Psoas muscle (tissue), 7 donors: ENCODE measurements at regions not wholly inside any gene's neighbourhood (a gene's known extent, or its start where the extent isn't known, plus 50 kb on each side); places are given as distances from the start of the nearest gene placed in this dataset.
A peak's percentile ranks its signal among the peaks of the same experiment; 100 is the strongest.

Experiments used
- ATAC-seq, 4 donors: fragments of 200-7000 bp; cut with Tn5 transposase; one replicate each; pipeline ENCODE4 v1.9.1; 2020; ENCODE audit warnings: moderate library complexity in 3 of 4, mild to moderate bottlenecking in 2 of 4
- DNase-seq, 2 donors: peaks; one replicate each; pipeline ENCODE4 v3.0.0-alpha.2; 2020
- H3K27ac ChIP-seq: fragments of 200-600 bp; one replicate; pipeline ENCODE4 v1.8.0; 2022
- H3K27me3 ChIP-seq, 3 donors: fragments of 200-600 bp in 1 of 3; one replicate each; pipeline versions ENCODE4 v1.6.1 to v1.8.0; 2013 to 2022; ENCODE audit warnings: low read length in 2 of 3, mild to moderate bottlenecking in 2 of 3, moderate library complexity in 1 of 3; ENCODE audit not compliant: insufficient read depth in 3 of 3
- H3K36me3 ChIP-seq, 2 donors: fragments of 200-600 bp in 1 of 2; one replicate each; pipeline versions ENCODE4 v1.6.1 to v1.8.0; 2013 to 2022; ENCODE audit warnings: low read depth in 1 of 2, mild to moderate bottlenecking in 1 of 2, moderate library complexity in 1 of 2; ENCODE audit not compliant: insufficient read depth in 1 of 2
- H3K4me1 ChIP-seq: fragments of 200-600 bp; one replicate; pipeline ENCODE4 v1.8.0; 2022
- H3K4me3 ChIP-seq: fragments of 200-600 bp; one replicate; pipeline ENCODE4 v1.8.0; 2022; ENCODE audit warnings: mild to moderate bottlenecking
- H3K9me3 ChIP-seq: fragments of 200-600 bp; one replicate; pipeline ENCODE4 v1.8.0; 2022
- WGBS, 3 donors: extraction: QIAGEN DNeasy Blood & Tissue Kit; methylation state at CpG; one replicate each; pipeline versions ENCODE4 v1.1.6 to v1.1.7; 2013; 5-methylcytosine and 5-hydroxymethylcytosine counted together
- intact Hi-C, 2 donors: fragments of 100-400 bp; cut with DNase I; formaldehyde crosslinking; loops; one replicate each; pipeline versions ENCODE4 v1.11.0 to v1.14.2; 2022
- TF ChIP-seq, protein P1 (sequence below): fragments of 200-600 bp; IDR thresholded peaks from one replicate; pipeline ENCODE4 v1.8.0; 2022; ENCODE audit warnings: antibody characterized with exemption
- donor health status: healthy with polysubstance abuse.
- donor health status: DM: no; HTN: no; CAD: no; lungs with moderate emphysema.
- donor health status: Bipolar disorder and iron deficiency.
- donor health status: healthy.
- donor health status: DM: yes; HTN: yes; CAD: no.
- donor health status: DM: no; HTN: no; CAD: no.
- donor health status: DM: yes; HTN: yes; CAD: no.

DNA sequence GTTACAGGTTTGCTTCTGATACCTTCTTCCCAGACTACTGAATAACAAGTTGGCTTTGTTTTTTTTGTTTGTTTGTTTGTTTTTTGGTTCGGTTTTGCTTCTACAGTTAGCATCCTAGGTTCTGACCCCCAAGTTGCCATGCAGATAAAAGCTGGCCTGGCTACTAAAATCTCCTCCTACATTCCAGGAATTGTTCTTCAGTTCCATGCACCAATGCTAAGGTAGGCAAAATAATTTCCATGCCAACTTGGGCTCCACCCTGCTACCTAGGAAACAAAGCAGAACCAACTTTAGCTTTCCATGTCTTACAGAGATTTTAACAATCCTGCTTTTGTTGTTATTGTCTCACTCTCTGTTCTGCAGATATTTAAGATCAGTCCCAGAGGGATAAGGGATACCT lies 495.5 kb upstream of the SOX9 start:
- Histone ChIP-seq H3K4me3 (no peak overlapping the region), H3K36me3 (no peaks in the 10 kb centered on the region), H3K9me3 (no peaks in the 10 kb centered on the region), H3K27ac (no peak overlapping the region), H3K27me3 (no peaks in the 10 kb centered on the region), H3K4me1 (no peaks in the 10 kb centered on the region)
- intact Hi-C loops = no loop called here
- TF ChIP-seq, protein P1, sequence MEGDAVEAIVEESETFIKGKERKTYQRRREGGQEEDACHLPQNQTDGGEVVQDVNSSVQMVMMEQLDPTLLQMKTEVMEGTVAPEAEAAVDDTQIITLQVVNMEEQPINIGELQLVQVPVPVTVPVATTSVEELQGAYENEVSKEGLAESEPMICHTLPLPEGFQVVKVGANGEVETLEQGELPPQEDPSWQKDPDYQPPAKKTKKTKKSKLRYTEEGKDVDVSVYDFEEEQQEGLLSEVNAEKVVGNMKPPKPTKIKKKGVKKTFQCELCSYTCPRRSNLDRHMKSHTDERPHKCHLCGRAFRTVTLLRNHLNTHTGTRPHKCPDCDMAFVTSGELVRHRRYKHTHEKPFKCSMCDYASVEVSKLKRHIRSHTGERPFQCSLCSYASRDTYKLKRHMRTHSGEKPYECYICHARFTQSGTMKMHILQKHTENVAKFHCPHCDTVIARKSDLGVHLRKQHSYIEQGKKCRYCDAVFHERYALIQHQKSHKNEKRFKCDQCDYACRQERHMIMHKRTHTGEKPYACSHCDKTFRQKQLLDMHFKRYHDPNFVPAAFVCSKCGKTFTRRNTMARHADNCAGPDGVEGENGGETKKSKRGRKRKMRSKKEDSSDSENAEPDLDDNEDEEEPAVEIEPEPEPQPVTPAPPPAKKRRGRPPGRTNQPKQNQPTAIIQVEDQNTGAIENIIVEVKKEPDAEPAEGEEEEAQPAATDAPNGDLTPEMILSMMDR = no peak
- no peak for DNase-seq
- WGBS, 3 donors = 72 to 89% (median 84%) methylated on average over 1 of the region's 1 CpG
- no peak for ATAC-seq

DNA sequence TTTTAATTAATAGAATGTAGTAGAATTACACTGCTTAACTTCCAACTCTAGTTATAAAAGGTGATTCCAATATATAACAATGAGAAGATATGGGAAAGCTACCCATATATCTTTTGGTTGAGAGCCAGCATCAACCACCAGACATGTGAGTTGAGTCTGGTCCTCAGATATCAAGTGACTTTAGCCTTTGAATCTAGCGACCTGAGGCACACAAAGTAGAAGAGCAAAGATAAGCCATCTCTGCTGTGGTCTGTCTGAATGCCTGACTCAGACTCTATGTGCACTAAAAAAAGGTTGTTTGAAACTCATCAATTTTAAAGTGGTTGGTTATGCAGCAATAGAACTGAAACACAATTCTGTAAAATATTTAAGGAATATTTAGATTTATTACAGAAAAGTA lies 492.5 kb upstream of the SOX9 start:
- no peak for ATAC-seq
- 33 to 47% (median 39%) methylated on average over 1 of the region's 1 CpG for WGBS, 3 donors
- Histone ChIP-seq H3K36me3 (no peaks in the 10 kb centered on the region), H3K27ac (no peak overlapping the region), H3K4me3 (no peak overlapping the region), H3K9me3 (no peaks in the 10 kb centered on the region), H3K27me3 (no peaks in the 10 kb centered on the region), H3K4me1 (no peaks in the 10 kb centered on the region)
- no peak for DNase-seq
- intact Hi-C loops = no loop called here
- TF ChIP-seq, protein P1 = no peak

GRCh38 chr17:71631483-71631882 lies 489.3 kb upstream of the SOX9 start:
- Histone ChIP-seq H3K27me3 (no peaks in the 10 kb centered on the region), H3K9me3 (no peaks in the 10 kb centered on the region), H3K4me3 (no peak overlapping the region), H3K27ac (no peak overlapping the region), H3K36me3 (no peaks in the 10 kb centered on the region), H3K4me1 (no peaks in the 10 kb centered on the region)
- TF ChIP-seq, protein P1 = no peak
- DNase-seq (no peak), ATAC-seq (no peak)
- WGBS, 3 donors = 29 to 48% (median 38%) methylated on average over 1 of the region's 1 CpG
- intact Hi-C loops = no loop called here

GRCh38 chr17:71632328-71632727 lies 488.5 kb upstream of the SOX9 start:
- no peak for ATAC-seq
- WGBS, 3 donors = 27 to 28% (median 27%) methylated on average over 2 of the region's 2 CpGs

DNA sequence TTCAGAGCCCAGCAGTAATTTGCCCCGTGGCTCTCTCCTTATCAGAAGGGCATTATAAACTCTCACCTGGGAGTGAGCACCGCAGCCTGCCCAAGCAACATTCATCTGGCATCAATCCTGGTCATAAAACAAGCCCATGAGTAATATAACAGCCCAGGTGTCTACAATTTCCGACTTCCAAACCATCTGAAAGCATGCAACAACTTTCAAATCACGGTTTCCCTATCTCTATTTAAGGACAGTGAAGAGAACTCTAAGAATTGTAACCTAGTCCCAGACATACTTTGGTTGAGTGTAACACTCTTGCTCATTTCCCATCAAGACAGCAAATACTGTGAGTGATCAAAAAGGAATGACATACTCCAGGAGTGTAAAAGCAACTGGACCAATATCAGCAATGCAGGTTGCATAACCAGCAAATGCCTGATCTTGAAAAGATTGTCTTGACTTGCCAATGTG lies 487.4 kb upstream of the SOX9 start:
- Histone ChIP-seq H3K27ac (no peak overlapping the region), H3K9me3 (no peaks in the 10 kb centered on the region), H3K4me1 (no peaks in the 10 kb centered on the region), H3K27me3 (no peaks in the 10 kb centered on the region), H3K36me3 (no peaks in the 10 kb centered on the region), H3K4me3 (no peak overlapping the region)
- DNase-seq (no peak), ATAC-seq (peak in 1 of 4 donors; percentile 35)
- 42 to 55% (median 46%) methylated on average over 4 of the region's 4 CpGs for WGBS, 3 donors
- intact Hi-C loops = no loop called here
- TF ChIP-seq, protein P1 = no peak

More at GRCh38 chr17:71632328-71632727, 488.5 kb upstream of the SOX9 start:
- TF ChIP-seq, protein P1 = no peak
- H3K4me1 ChIP-seq = no peaks in the 10 kb centered on the region
- H3K4me3 ChIP-seq = no peak overlapping the region
- H3K27me3 ChIP-seq = no peaks in the 10 kb centered on the region
- DNase-seq = no peak
- H3K27ac ChIP-seq = no peak overlapping the region
- intact Hi-C loops = no loop called here
- H3K36me3 ChIP-seq = no peaks in the 10 kb centered on the region
- H3K9me3 ChIP-seq = no peaks in the 10 kb centered on the region
